ENCODE measurements at regions not wholly inside any gene's neighbourhood (a gene's known extent, or its start where the extent isn't known, plus 50 kb on each side); places are given as distances from the start of the nearest gene placed in this dataset.

- H3K4me1 Mint-ChIP-seq (ENCODE audit: low read depth, unreplicated experiment) = no peaks in the 10 kb centered on the region
- no peak overlapping the region for H3K4me2 ChIP-seq (ENCODE audit: low read length)
- H3K36me3 ChIP-seq (ENCODE audit: insufficient read depth, low read length) = no peaks in the 10 kb centered on the region
- no peak overlapping the region for H3K4me3 Mint-ChIP-seq (ENCODE audit: unreplicated experiment)
- H3K4me3 ChIP-seq (ENCODE audit: insufficient read depth, low read depth, low read length) = no peak overlapping the region
- H3K79me2 ChIP-seq (ENCODE audit: insufficient read depth, low read length) = no peaks in the 10 kb centered on the region
- no peak overlapping the region for H2AFZ ChIP-seq (ENCODE audit: low read depth, low read length)
- H3K27me3 Mint-ChIP-seq (ENCODE audit: low read depth, unreplicated experiment) = no peaks in the 10 kb centered on the region
- H3K4me1 ChIP-seq (ENCODE audit: insufficient read depth, low read length) = no peaks in the 10 kb centered on the region
- H3K9me3 Mint-ChIP-seq (ENCODE audit: unreplicated experiment) = no peaks in the 10 kb centered on the region
- no peak overlapping the region for H3K27ac ChIP-seq (ENCODE audit: low read depth, low read length)
- DNase-seq (ENCODE audit: low read depth) (no peak), FAIRE-seq (peak; percentile 39)
- no peaks in the 10 kb centered on the region for H4K20me1 ChIP-seq (ENCODE audit: insufficient read depth, low read length)
- H3K27ac Mint-ChIP-seq (ENCODE audit: unreplicated experiment) = no peak overlapping the region
- H3K27me3 ChIP-seq (ENCODE audit: insufficient read depth, low read length) = no peaks in the 10 kb centered on the region
- TF ChIP-seq CTCF (IDR thresholded peaks at IDR 0.05; ENCODE audit: insufficient read depth, low read depth, low read length) (no peak), EZH2 (IDR thresholded peaks at IDR 0.05; ENCODE audit: insufficient read depth, low read length) (no peak)
- no peaks in the 10 kb centered on the region for H3K36me3 Mint-ChIP-seq (ENCODE audit: low read depth, unreplicated experiment)
- H3K9me3 ChIP-seq (ENCODE audit: insufficient read depth, low read depth, low read length) = no peaks in the 10 kb centered on the region
- H3K9ac ChIP-seq (ENCODE audit: low read length) = no peak overlapping the region
Measured at GRCh38 chr12:85609778-85610177, 226.4 kb downstream of the RASSF9 start.

GRCh38 chr12:85610194-85610593, 226.0 kb downstream of the RASSF9 start:
- no peak for TF ChIP-seq CTCF (IDR thresholded peaks at IDR 0.05; ENCODE audit: insufficient read depth, low read depth, low read length)
- TF ChIP-seq EZH2 (IDR thresholded peaks at IDR 0.05; ENCODE audit: insufficient read depth, low read length) = no peak
- DNase-seq (ENCODE audit: low read depth) (no peak), FAIRE-seq (no peak)
- Mint-ChIP-seq H3K9me3 (ENCODE audit: unreplicated experiment) (no peaks in the 10 kb centered on the region), H3K27me3 (ENCODE audit: low read depth, unreplicated experiment) (no peaks in the 10 kb centered on the region), H3K4me1 (ENCODE audit: low read depth, unreplicated experiment) (no peaks in the 10 kb centered on the region), H3K27ac (ENCODE audit: unreplicated experiment) (no peak overlapping the region), H3K4me3 (ENCODE audit: unreplicated experiment) (no peak overlapping the region), H3K36me3 (ENCODE audit: low read depth, unreplicated experiment) (no peaks in the 10 kb centered on the region)
- Histone ChIP-seq H3K9ac (ENCODE audit: low read length) (no peak overlapping the region), H3K36me3 (ENCODE audit: insufficient read depth, low read length) (no peaks in the 10 kb centered on the region), H3K27me3 (ENCODE audit: insufficient read depth, low read length) (no peaks in the 10 kb centered on the region), H3K79me2 (ENCODE audit: insufficient read depth, low read length) (no peaks in the 10 kb centered on the region), H3K9me3 (ENCODE audit: insufficient read depth, low read depth, low read length) (no peaks in the 10 kb centered on the region), H3K27ac (ENCODE audit: low read depth, low read length) (no peak overlapping the region), H3K4me3 (ENCODE audit: insufficient read depth, low read depth, low read length) (no peak overlapping the region), H4K20me1 (ENCODE audit: insufficient read depth, low read length) (no peaks in the 10 kb centered on the region), H2AFZ (ENCODE audit: low read depth, low read length) (no peak overlapping the region), H3K4me1 (ENCODE audit: insufficient read depth, low read length) (no peaks in the 10 kb centered on the region), H3K4me2 (ENCODE audit: low read length) (no peak overlapping the region)

GRCh38 chr12:85616201-85616600, 220.0 kb downstream of the RASSF9 start:
- no peak overlapping the region for H3K4me2 ChIP-seq (ENCODE audit: low read length)
- Mint-ChIP-seq H3K36me3 (ENCODE audit: low read depth, unreplicated experiment) (no peaks in the 10 kb centered on the region), H3K27me3 (ENCODE audit: low read depth, unreplicated experiment) (no peaks in the 10 kb centered on the region), H3K4me3 (ENCODE audit: unreplicated experiment) (no peak overlapping the region), H3K4me1 (ENCODE audit: low read depth, unreplicated experiment) (no peaks in the 10 kb centered on the region), H3K27ac (ENCODE audit: unreplicated experiment) (no peak overlapping the region), H3K9me3 (ENCODE audit: unreplicated experiment) (no peaks in the 10 kb centered on the region)
- H3K4me1 ChIP-seq (ENCODE audit: insufficient read depth, low read length) = no peaks in the 10 kb centered on the region
- H2AFZ ChIP-seq (ENCODE audit: low read depth, low read length) = no peak overlapping the region
- no peak overlapping the region for H3K27ac ChIP-seq (ENCODE audit: low read depth, low read length)
- H3K9ac ChIP-seq (ENCODE audit: low read length) = no peak overlapping the region
- no peaks in the 10 kb centered on the region for H3K9me3 ChIP-seq (ENCODE audit: insufficient read depth, low read depth, low read length)
- no peaks in the 10 kb centered on the region for H3K79me2 ChIP-seq (ENCODE audit: insufficient read depth, low read length)
- H3K4me3 ChIP-seq (ENCODE audit: insufficient read depth, low read depth, low read length) = no peak overlapping the region
- no peaks in the 10 kb centered on the region for H3K36me3 ChIP-seq (ENCODE audit: insufficient read depth, low read length)
- no peak for DNase-seq (ENCODE audit: low read depth)
- TF ChIP-seq EZH2 (IDR thresholded peaks at IDR 0.05; ENCODE audit: insufficient read depth, low read length) = no peak
- no peak for TF ChIP-seq CTCF (IDR thresholded peaks at IDR 0.05; ENCODE audit: insufficient read depth, low read depth, low read length)
- H4K20me1 ChIP-seq (ENCODE audit: insufficient read depth, low read length) = no peaks in the 10 kb centered on the region
- no peaks in the 10 kb centered on the region for H3K27me3 ChIP-seq (ENCODE audit: insufficient read depth, low read length)
- FAIRE-seq = no peak

Data from astrocyte (in vitro differentiated cells and primary cell).